Neuronal stem cell (in vitro differentiated cells): ENCODE measurements at regions not wholly inside any gene's neighbourhood (a gene's known extent, or its start where the extent isn't known, plus 50 kb on each side); places are given as distances from the start of the nearest gene placed in this dataset.
"Not testable (repeated sequence)": the region's sequence is repeated elsewhere in the genome, so short reads cannot be mapped to it uniquely, and the experiment has no call there.

ENCODE experiments used
- DNase-seq: peaks from one replicate; pipeline ENCODE4 v3.0.0-alpha.2; 2013; ENCODE audit warnings: low spot score
- H2AFZ ChIP-seq: one replicate; pipeline ENCODE4 v1.6.1; 2013; ENCODE audit warnings: mild to moderate bottlenecking, low read length, inconsistent platforms
- H2AK5ac ChIP-seq: 2 replicates; pipeline ENCODE4 v1.6.1; 2013; ENCODE audit warnings: low read depth, mild to moderate bottlenecking, inconsistent platforms, low read length, moderate library complexity, mixed read lengths
- H2BK120ac ChIP-seq: 2 replicates; pipeline ENCODE4 v1.6.1; 2013; ENCODE audit warnings: low read depth, mild to moderate bottlenecking, inconsistent platforms, low read length, moderate library complexity, mixed read lengths
- H2BK12ac ChIP-seq: one replicate; pipeline ENCODE4 v1.6.1; 2013; ENCODE audit warnings: low read length, inconsistent platforms
- H2BK15ac ChIP-seq: 2 replicates; pipeline ENCODE4 v1.6.1; 2013; ENCODE audit warnings: mild to moderate bottlenecking, low read length, inconsistent platforms, mixed read lengths
- H2BK5ac ChIP-seq: one replicate; pipeline ENCODE4 v1.6.1; 2013; ENCODE audit warnings: inconsistent platforms, mild to moderate bottlenecking, low read length, moderate library complexity
- H3K14ac ChIP-seq: one replicate; pipeline ENCODE4 v1.6.1; 2013; ENCODE audit warnings: low read length, inconsistent platforms
- H3K18ac ChIP-seq: 2 replicates; pipeline ENCODE4 v1.6.1; 2013; ENCODE audit warnings: low read length, inconsistent platforms
- H3K23ac ChIP-seq: 2 replicates; pipeline ENCODE4 v1.6.1; 2013; ENCODE audit warnings: low read depth, mild to moderate bottlenecking, mixed read lengths, low read length, inconsistent platforms; ENCODE audit not compliant: poor library complexity
- H3K27ac ChIP-seq: replicated peaks from 3 replicates; pipeline ENCODE4 v1.5.1; 2013; ENCODE audit warnings: low read length, inconsistent platforms
- H3K27me3 ChIP-seq, 3 experiments: 2 replicates each; pipeline ENCODE4 v1.6.1; 2013; ENCODE audit warnings: low read length in 3 of 3, mild to moderate bottlenecking in 2 of 3, inconsistent platforms in 1 of 3, low read depth in 1 of 3, mixed read lengths in 1 of 3, moderate library complexity in 1 of 3; ENCODE audit not compliant: control insufficient read depth in 3 of 3, insufficient read depth in 3 of 3
- H3K36me3 ChIP-seq, 2 donors: replicated peaks in 1 of 2; 2 replicates each; pipeline ENCODE4 v1.6.1; 2013; ENCODE audit warnings: low read length in 2 of 2; ENCODE audit not compliant: control insufficient read depth in 2 of 2, insufficient read depth in 2 of 2
- H3K4ac ChIP-seq: 2 replicates; pipeline ENCODE4 v1.6.1; 2013; ENCODE audit warnings: inconsistent platforms, mild to moderate bottlenecking, low read length, moderate library complexity
- H3K4me1 ChIP-seq, 2 donors: 1 replicate in 1 of 2; 2 replicates in 1 of 2; pipeline ENCODE4 v1.6.1; 2013; ENCODE audit warnings: low read length in 2 of 2, low read depth in 1 of 2; ENCODE audit not compliant: control insufficient read depth in 2 of 2, insufficient read depth in 1 of 2
- H3K4me2 ChIP-seq: one replicate; pipeline ENCODE4 v1.6.1; 2013; ENCODE audit warnings: mild to moderate bottlenecking, low read length, inconsistent platforms; ENCODE audit not compliant: insufficient read depth, poor library complexity, severe bottlenecking
- H3K4me3 ChIP-seq, 2 donors: 2 replicates each; pipeline ENCODE4 v1.5.1; 2013; ENCODE audit warnings: low read length in 2 of 2, mild to moderate bottlenecking in 2 of 2, inconsistent platforms in 1 of 2, moderate library complexity in 1 of 2
- H3K79me1 ChIP-seq: one replicate; pipeline ENCODE4 v1.6.1; 2013; ENCODE audit warnings: low read depth, mild to moderate bottlenecking, inconsistent platforms, low read length, moderate library complexity
- H3K9ac ChIP-seq: one replicate; pipeline ENCODE4 v1.6.1; 2013; ENCODE audit warnings: mild to moderate bottlenecking, low read depth, low read length, inconsistent platforms; ENCODE audit not compliant: poor library complexity
- H3K9me3 ChIP-seq, 2 donors: replicated peaks in 1 of 2; 2 replicates each; pipeline versions ENCODE3 to v1.6.1; 2013; ENCODE audit warnings: low read length in 2 of 2, mild to moderate bottlenecking in 2 of 2, inconsistent platforms in 1 of 2, low read depth in 1 of 2, mixed read lengths in 1 of 2, moderate library complexity in 1 of 2; ENCODE audit not compliant: control insufficient read depth in 2 of 2, insufficient read depth in 1 of 2
- H4K8ac ChIP-seq: one replicate; pipeline ENCODE4 v1.6.1; 2013; ENCODE audit warnings: low read depth, mild to moderate bottlenecking, inconsistent platforms, low read length, moderate library complexity
- H4K91ac ChIP-seq: one replicate; pipeline ENCODE4 v1.6.1; 2013; ENCODE audit warnings: low read length, low read depth, mild to moderate bottlenecking, inconsistent platforms; ENCODE audit not compliant: poor library complexity
- WGBS, 2 donors: extraction: QIAGEN DNeasy Blood & Tissue Kit; methylation state at CpG; one replicate each; pipeline ENCODE4 v1.1.7; 2013; ENCODE audit warnings: missing lambda C conversion rate in 2 of 2, mixed read lengths in 1 of 2; ENCODE audit not compliant: insufficient read length in 2 of 2, insufficient replicate concordance in 1 of 2; ENCODE audit errors: extremely low coverage in 2 of 2; 5-methylcytosine and 5-hydroxymethylcytosine counted together

DNA sequence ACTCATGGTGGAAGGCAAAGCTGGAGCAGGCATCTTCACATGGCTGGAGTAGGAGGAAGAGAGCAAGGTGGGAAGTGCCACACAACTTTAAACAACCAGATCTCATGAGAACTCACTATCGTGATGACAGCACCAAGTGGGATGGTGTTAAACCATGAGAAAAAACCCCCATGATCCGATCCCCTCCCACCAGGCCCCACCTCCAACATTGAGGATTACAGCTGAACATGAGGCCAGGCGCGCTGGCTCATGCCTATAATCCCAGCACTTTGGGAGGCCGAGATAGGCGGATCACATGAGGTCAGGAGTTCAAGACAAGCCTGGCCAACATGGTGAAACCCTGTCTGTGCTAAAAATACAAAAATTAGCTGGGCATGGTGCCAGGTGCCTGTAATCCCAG is 66.5 kb upstream of the CAPZB start:
- no CpG with 5 or more reads among the region's 6 CpGs for WGBS, 2 donors
- H4K91ac ChIP-seq, H2BK12ac ChIP-seq, H3K4me3 ChIP-seq, H2AK5ac ChIP-seq, H3K4me1 ChIP-seq, H4K8ac ChIP-seq, H3K36me3 ChIP-seq, H3K23ac ChIP-seq, H3K79me1 ChIP-seq, H2BK120ac ChIP-seq, H2AFZ ChIP-seq, H3K27me3 ChIP-seq, H3K4me2 ChIP-seq, H3K18ac ChIP-seq, H2BK5ac ChIP-seq, H3K14ac ChIP-seq, H2BK15ac ChIP-seq, DNase-seq, H3K27ac ChIP-seq, H3K9ac ChIP-seq, H3K4ac ChIP-seq: not testable (repeated sequence)
- peaks cover 8 to 14% of the 10 kb centered on the region in 2 donors for H3K9me3 ChIP-seq

DNA sequence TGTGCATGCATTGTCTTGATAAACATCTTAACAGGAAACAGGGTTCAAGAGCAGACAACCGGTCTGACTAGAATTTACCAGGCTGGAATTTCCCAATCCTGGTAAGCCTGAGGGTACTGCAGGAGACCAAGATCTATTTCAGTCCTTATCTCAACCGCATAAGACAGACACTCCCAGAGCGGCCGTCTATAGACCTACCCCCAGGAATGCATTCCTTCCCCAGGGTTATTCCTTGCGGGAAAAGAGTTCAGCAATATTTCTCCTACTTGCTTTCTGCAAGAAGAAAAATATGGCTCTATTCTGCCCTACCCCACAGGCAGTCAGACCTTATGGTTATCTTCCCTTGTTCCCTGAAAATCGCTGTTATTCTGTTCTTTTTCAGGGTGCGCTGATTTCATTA is 65.1 kb upstream of the CAPZB start:
- not testable (repeated sequence) for H3K4me3 ChIP-seq, H3K4me1 ChIP-seq, H4K91ac ChIP-seq, H3K4ac ChIP-seq, H3K9ac ChIP-seq, H2AFZ ChIP-seq, H3K27me3 ChIP-seq, H3K14ac ChIP-seq, H3K18ac ChIP-seq, H2BK12ac ChIP-seq, H3K23ac ChIP-seq, H2BK120ac ChIP-seq, H2BK15ac ChIP-seq, H2BK5ac ChIP-seq, H3K79me1 ChIP-seq, H3K36me3 ChIP-seq, DNase-seq, H4K8ac ChIP-seq, H3K4me2 ChIP-seq, H2AK5ac ChIP-seq, H3K27ac ChIP-seq
- WGBS, 2 donors: no CpG with 5 or more reads among the region's 7 CpGs
- peaks cover 8 to 14% of the 10 kb centered on the region in 2 donors for H3K9me3 ChIP-seq

DNA sequence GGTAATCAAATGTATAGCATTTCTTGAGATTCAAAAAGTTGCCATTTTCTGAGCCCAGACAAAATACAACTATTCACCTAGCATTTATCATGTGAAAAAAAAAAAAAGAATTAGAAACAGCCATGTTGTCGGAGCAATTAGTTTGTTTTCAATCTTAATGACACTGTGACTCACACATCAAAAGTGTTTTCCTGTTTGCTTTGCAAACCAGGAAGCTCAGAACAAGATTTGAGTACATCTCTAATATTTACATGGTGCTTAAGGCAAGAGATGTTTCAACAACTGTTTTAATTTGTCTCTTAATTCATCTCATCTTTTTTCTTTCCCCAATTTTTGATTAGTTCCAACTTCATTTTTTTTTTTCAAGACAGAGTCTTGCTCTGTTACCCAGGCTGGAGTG is 62.5 kb upstream of the CAPZB start:
- Histone ChIP-seq H2BK12ac (no peak overlapping the region), H2BK5ac (no peak overlapping the region), H3K27me3 (no peaks in the 10 kb centered on the region), H3K18ac (no peak overlapping the region), H3K27ac (no peak overlapping the region), H3K36me3 (no peaks in the 10 kb centered on the region), H3K4ac (no peak overlapping the region), H3K9ac (no peak overlapping the region), H4K91ac (no peak overlapping the region), H3K79me1 (no peaks in the 10 kb centered on the region), H3K4me1 (no peaks in the 10 kb centered on the region), H3K9me3 (peaks cover 8 to 14% of the 10 kb centered on the region in 2 donors), H2AFZ (no peak overlapping the region), H2BK120ac (no peak overlapping the region), H2AK5ac (no peak overlapping the region), H4K8ac (no peak overlapping the region), H2BK15ac (no peak overlapping the region), H3K4me3 (no peak overlapping the region), H3K4me2 (no peak overlapping the region), H3K23ac (no peak overlapping the region), H3K14ac (no peak overlapping the region)
- no peak for DNase-seq
- no CpG with 5 or more reads among the region's 1 CpG for WGBS, 2 donors

DNA sequence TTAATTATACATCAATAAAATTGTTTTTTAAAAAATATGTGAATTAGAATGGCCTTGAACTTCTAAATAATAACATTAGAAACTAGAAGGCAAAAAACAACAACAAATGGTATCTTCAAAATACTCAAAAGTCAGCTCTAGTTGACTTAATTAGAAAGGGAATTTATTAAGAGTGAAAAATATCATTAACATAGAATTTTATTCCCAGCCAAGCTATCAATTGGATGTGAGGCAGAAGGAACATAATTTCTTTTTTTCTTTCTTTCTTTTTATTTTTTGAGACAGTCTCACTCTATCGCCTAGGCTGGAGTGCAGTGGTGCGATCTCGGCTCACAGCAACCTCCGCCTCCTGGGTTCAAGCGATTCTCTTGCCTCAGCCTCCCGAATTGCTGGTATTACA is 51.2 kb upstream of the CAPZB start:
- Histone ChIP-seq H3K27me3 (no peaks in the 10 kb centered on the region), H2AFZ (no peak overlapping the region), H3K27ac (no peak overlapping the region), H3K9ac (no peak overlapping the region), H2BK12ac (no peak overlapping the region), H4K91ac (no peak overlapping the region), H2AK5ac (no peak overlapping the region), H2BK5ac (no peak overlapping the region), H3K9me3 (peaks cover under 1% of the 10 kb centered on the region in 2 donors), H4K8ac (no peak overlapping the region), H2BK120ac (no peak overlapping the region), H3K23ac (no peak overlapping the region), H3K14ac (no peak overlapping the region), H3K36me3 (no peaks in the 10 kb centered on the region), H3K4me2 (no peak overlapping the region), H3K4me3 (no peak overlapping the region), H3K4me1 (peaks cover 0 to 2% of the 10 kb centered on the region in 2 donors), H3K4ac (no peak overlapping the region), H2BK15ac (no peak overlapping the region), H3K18ac (no peak overlapping the region), H3K79me1 (no peaks in the 10 kb centered on the region)
- no CpG with 5 or more reads among the region's 6 CpGs for WGBS, 2 donors
- DNase-seq: no peak
